Stimulated activated CD4-positive, alpha-beta T cell treated with anti-CD3 and anti-CD28 coated beads, Interleukin-12 subunit alpha, Interleukin-12 subunit beta, amount 100 ng/mL, for 48 hours (primary cell): ENCODE measurements at regions not wholly inside any gene's neighbourhood (a gene's known extent, or its start where the extent isn't known, plus 50 kb on each side); places are given as distances from the start of the nearest gene placed in this dataset.
"Not testable (repeated sequence)": the region's sequence is repeated elsewhere in the genome, so short reads cannot be mapped to it uniquely, and the experiment has no call there.

Experiments used
- DNase-seq, 3 donors: peaks; one replicate each; pipeline ENCODE4 v3.0.0-alpha.2; 2020; ENCODE audit warnings: low read depth in 2 of 3, low spot score in 1 of 3

DNA sequence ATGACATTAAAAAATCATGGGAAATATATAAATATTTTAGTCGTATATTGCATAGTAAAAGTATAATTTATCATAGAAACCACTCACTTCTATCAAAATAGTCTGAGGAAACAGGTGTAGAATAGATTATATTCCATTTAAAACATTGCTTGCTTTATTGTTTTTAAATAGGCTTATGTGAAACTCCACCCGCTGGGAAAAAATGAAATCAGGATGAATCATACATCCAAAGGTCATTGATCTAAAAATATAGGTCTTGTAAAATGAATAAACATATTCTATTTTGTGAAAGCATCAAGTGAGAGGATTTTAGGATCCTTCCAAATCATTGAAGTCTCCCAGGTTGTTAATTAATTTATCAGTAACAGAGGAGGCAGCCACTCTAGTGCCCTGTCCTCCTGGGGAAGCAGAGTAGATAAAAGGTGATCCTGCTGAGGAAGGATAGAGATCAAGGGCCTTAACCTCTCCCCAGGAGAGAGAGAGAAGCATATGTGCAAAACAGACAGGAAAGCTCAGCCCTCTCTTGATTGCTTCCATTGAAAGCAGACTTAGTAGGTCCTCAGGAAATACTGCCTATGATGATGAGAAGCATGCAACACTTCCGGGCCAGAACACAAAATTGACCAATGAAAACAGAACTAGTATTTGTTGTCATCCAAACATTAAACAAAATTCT lies 96.8 kb upstream of the MAP9 start:
- DNase-seq, result no peak

GRCh38 chr4:155468282-155468681 lies 91.5 kb upstream of the MAP9 start:
- no peak for DNase-seq

DNA sequence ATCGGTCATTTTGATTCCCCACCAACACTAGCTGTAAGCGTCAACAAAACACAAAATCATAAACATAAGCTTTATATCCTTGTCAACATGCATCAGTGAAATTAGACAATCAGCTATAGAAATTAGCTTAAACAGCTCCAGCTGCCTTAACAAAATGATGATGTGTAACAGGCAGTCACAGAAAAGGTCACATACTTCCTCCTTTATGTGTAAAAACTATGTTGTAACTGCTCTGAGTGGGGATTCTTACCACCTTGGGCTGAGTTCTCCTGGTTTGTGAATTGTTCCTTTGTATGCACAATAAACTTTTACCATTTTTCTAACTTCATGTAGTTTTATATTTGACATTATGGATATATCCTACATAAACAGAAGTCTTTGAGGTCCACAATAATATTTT lies 73.9 kb upstream of the MAP9 start:
- no peak for DNase-seq

DNA sequence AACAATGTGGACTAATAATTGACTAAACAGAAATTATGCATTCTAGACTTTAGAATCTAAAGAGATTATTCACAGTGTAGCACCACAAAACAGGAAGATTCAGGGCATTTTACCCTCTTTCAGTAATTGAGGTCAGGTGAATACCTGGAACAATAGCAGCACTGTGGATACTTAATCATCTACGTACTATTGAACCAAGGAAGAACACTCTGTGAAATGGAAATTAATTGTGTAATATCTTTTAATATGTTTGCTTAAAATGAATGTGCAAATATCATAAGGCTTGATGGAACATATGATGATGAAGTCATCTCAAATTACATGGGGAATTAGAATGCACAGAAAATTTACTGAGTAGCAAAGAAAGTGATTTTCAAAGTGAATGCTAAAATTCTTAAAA lies 68.5 kb upstream of the MAP9 start:
- no peak for DNase-seq

DNA sequence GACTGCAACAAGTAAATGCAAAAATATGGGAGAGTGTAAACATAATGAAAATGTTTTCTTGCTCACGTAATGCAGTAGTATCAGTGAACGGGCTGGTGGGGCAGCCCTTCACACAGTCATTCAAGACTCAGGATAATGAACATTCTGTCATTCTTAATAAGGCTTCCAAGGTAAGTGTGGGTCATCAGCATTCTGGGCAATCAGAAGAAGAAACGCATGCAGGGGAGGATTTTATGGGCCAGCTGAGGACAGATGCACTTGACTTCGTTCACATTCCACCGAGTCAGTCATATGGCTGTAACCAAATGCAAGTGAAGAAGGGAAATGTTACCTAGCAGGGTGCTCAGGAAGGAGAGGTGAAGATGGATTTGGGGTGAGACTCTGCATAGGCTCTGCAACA lies 68.0 kb upstream of the MAP9 start:
- no peak for DNase-seq

- DNase-seq, result peak; percentile 29 to 66 (median 31)
These were observed 65.7 kb upstream of the MAP9 start for GRCh38 chr4:155442267-155443105.

DNA sequence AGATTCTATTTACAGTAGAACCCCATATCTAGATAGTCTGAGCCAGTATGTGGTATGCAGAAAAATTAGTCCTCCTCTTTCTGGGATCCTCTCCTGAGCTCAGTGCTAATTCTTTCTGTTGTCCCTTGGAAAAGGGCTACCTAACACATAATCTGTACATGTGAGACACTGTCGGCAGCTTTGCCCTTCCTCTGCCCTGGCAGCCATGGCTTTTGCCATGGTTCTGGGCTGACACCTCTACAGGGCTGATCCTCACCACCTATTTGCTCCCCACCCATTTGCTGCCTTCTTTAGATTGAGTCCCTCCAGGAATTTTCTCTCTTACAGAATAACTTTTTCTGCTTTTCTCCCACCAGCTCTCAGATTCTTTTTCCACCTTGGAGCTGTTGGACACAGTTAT lies 64.7 kb upstream of the MAP9 start:
- no peak for DNase-seq

DNA sequence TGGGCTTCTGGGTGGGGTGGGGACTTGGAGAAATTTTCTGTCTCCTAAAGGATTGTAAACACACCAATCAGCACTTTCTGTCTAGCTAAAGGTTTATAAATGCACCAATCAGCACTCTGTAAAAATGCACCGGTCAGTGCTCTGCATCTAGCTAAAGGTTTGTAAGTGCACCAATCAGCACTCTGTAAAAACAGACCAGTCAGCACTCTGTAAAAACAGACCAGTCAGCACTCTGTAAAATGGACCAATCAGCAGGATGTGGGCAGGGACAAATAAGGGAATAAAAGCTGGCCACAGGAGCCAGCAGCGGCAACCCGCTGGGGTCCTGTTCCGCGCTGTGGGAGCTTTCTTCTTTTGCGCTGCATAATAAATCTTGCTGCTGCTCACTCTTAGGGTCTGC lies 63.0 kb upstream of the MAP9 start:
- not testable (repeated sequence) for DNase-seq

GRCh38 chr4:155434904-155435303 lies 58.1 kb upstream of the MAP9 start:
- DNase-seq, result no peak

GRCh38 chr4:155434366-155434765 lies 57.6 kb upstream of the MAP9 start:
- no peak for DNase-seq

GRCh38 chr4:155433636-155434360 lies 57.0 kb upstream of the MAP9 start:
- DNase-seq, result no peak

DNA sequence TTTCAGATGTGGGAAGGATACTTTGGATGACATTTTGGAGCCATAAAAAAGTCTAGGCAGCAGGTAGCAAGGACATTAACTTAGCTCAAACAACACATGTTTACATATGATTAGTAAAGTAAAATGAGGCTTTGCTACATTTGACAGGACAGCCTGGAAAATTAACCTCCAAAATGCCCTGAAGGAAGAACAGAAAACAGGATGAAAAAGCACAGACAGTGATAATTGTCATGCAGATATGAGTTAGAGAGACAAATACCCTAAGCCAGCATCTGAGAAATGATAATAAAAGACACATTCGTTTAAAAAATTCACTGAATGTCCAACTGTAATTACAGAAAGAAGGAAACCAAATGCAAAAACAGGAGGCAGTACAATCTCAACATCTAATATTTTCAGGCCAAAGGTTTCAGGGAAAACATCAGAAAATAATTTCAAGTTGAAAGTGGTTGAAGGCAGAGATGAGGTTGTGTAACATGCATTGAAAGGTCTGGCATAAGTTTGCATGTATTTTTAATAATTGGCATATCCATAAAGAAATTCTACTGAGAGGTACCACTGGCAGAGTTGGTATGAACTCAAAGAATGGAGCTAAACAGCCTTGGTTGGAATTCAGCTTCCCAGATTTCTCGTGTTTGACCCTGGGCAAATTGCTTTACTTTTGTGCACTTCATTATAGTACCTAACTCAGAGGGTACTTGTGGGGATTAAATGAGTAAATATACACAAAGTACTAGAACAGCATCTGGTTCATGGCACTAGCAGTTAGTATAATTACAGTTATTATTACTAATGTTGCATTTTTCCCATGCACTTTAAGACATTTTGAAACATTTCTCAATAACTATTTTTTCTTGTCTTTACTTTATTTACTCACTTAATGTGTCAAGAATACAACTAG lies 54.4 kb upstream of the MAP9 start:
- no peak for DNase-seq

- DNase-seq, result no peak
These were observed 51.4 kb upstream of the MAP9 start for GRCh38 chr4:155428128-155428527.

- DNase-seq, result no peak
These were observed 50.2 kb upstream of the MAP9 start for GRCh38 chr4:155426953-155427352.
